Neural progenitor cell (in vitro differentiated cells): ENCODE measurements at regions not wholly inside any gene's neighbourhood (a gene's known extent, or its start where the extent isn't known, plus 50 kb on each side); places are given as distances from the start of the nearest gene placed in this dataset.

Source experiments
- DNase-seq: peaks from one replicate; pipeline ENCODE4 v3.0.0-alpha.2; 2016; ENCODE audit warnings: low spot score
- H2AFZ ChIP-seq: fragments of 200-600 bp; sonication (generic); replicated peaks from 2 replicates; pipeline ENCODE4 v1.6.1; 2016; ENCODE audit warnings: antibody characterized with exemption
- H3F3A ChIP-seq: fragments of 200-600 bp; sonication (generic); 2 replicates; pipeline ENCODE4 v1.6.1; 2016; ENCODE audit warnings: antibody characterized with exemption, low read depth
- H3K27ac ChIP-seq: fragments of 200-600 bp; sonication (generic); 2 replicates; pipeline ENCODE4 v1.5.1; 2016; ENCODE audit warnings: mild to moderate bottlenecking
- H3K27me3 ChIP-seq: fragments of 200-600 bp; sonication (generic); 2 replicates; pipeline ENCODE4 v1.6.1; 2016; ENCODE audit warnings: mild to moderate bottlenecking, moderate library complexity
- H3K36me3 ChIP-seq: fragments of 200-600 bp; sonication (generic); 2 replicates; pipeline ENCODE4 v1.5.1; 2016
- H3K4me1 ChIP-seq: fragments of 200-600 bp; sonication (generic); 2 replicates; pipeline ENCODE4 v1.6.1; 2016; ENCODE audit warnings: mixed run types
- H3K4me2 ChIP-seq: fragments of 200-600 bp; sonication (generic); 2 replicates; pipeline ENCODE4 v1.6.1; 2016
- H3K4me3 ChIP-seq: fragments of 200-600 bp; sonication (generic); 2 replicates; pipeline ENCODE4 v1.5.1; 2016
- H3K79me2 ChIP-seq: fragments of 200-600 bp; sonication (generic); 2 replicates; pipeline ENCODE4 v1.6.1; 2016; ENCODE audit warnings: low read depth
- H3K9ac ChIP-seq: fragments of 200-600 bp; sonication (generic); 2 replicates; pipeline ENCODE4 v1.6.1; 2016
- H3K9me3 ChIP-seq: fragments of 200-600 bp; sonication (generic); 2 replicates; pipeline ENCODE4 v1.5.1; 2016; ENCODE audit warnings: low read depth
- H4K20me1 ChIP-seq: fragments of 200-600 bp; sonication (generic); 2 replicates; pipeline ENCODE4 v1.6.1; 2016; ENCODE audit warnings: low read depth
- H3K27ac Mint-ChIP-seq: 3 replicates; pipeline ENCODE4 v1.8.0; 2021; ENCODE audit warnings: mixed read lengths
- H3K27me3 Mint-ChIP-seq: 2 replicates; pipeline ENCODE4 v1.8.0; 2022; ENCODE audit warnings: low read depth, mild to moderate bottlenecking, inconsistent platforms, moderate library complexity, mixed read lengths; ENCODE audit not compliant: insufficient read depth
- H3K36me3 Mint-ChIP-seq: 3 replicates; pipeline ENCODE4 v1.8.0; 2021; ENCODE audit warnings: mixed read lengths
- H3K4me1 Mint-ChIP-seq: 3 replicates; pipeline ENCODE4 v1.8.0; 2021; ENCODE audit warnings: mixed read lengths
- H3K4me3 Mint-ChIP-seq: 3 replicates; pipeline ENCODE4 v1.8.0; 2021; ENCODE audit warnings: mild to moderate bottlenecking, moderate library complexity, mixed read lengths
- H3K9me3 Mint-ChIP-seq: 3 replicates; pipeline ENCODE4 v1.8.0; 2020; ENCODE audit warnings: mixed read lengths
- CTCF ChIP-seq: fragments of 200-600 bp; sonication (generic); IDR thresholded peaks from 2 replicates; pipeline ENCODE4 v1.5.1; 2017; ENCODE audit warnings: antibody characterized with exemption, mild to moderate bottlenecking
- EZH2 ChIP-seq: fragments of 200-600 bp; sonication (generic); IDR thresholded peaks from 2 replicates; pipeline ENCODE4 v1.6.1; 2017; ENCODE audit warnings: antibody characterized with exemption, mild to moderate bottlenecking, moderate library complexity
- EZH2phosphoT487 ChIP-seq: fragments of 200-600 bp; sonication (generic); IDR thresholded peaks from 2 replicates; pipeline ENCODE4 v1.6.1; 2017; ENCODE audit warnings: antibody characterized with exemption

GRCh38 chrX:6826856-6827255 lies 291.9 kb upstream of the VCX3A start:
- Mint-ChIP-seq H3K36me3 (no peaks in the 10 kb centered on the region), H3K9me3 (no peaks in the 10 kb centered on the region), H3K4me3 (no peak overlapping the region), H3K27me3 (peaks cover 4% of the 10 kb centered on the region), H3K27ac (no peak overlapping the region), H3K4me1 (no peaks in the 10 kb centered on the region)
- no peak overlapping the region for H3K9ac ChIP-seq
- no peak overlapping the region for H3K4me3 ChIP-seq
- no peaks in the 10 kb centered on the region for H3K79me2 ChIP-seq
- H3F3A ChIP-seq, result no peaks in the 10 kb centered on the region
- no peak for DNase-seq
- no peaks in the 10 kb centered on the region for H3K36me3 ChIP-seq
- no peaks in the 10 kb centered on the region for H4K20me1 ChIP-seq
- no peak overlapping the region for H3K27ac ChIP-seq
- no peaks in the 10 kb centered on the region for H3K4me1 ChIP-seq
- no peak overlapping the region for H2AFZ ChIP-seq
- peaks cover 5% of the 10 kb centered on the region for H3K9me3 ChIP-seq
- TF ChIP-seq EZH2, result no peak
- no peak for TF ChIP-seq CTCF
- no peak for TF ChIP-seq EZH2phosphoT487
- H3K27me3 ChIP-seq, result no peaks in the 10 kb centered on the region
- no peak overlapping the region for H3K4me2 ChIP-seq

- Histone ChIP-seq H3K4me2 (no peak overlapping the region), H3K27me3 (no peaks in the 10 kb centered on the region), H3K4me1 (no peaks in the 10 kb centered on the region), H3K4me3 (no peak overlapping the region), H3K9me3 (no peaks in the 10 kb centered on the region), H3K9ac (no peak overlapping the region), H3F3A (no peaks in the 10 kb centered on the region), H4K20me1 (no peaks in the 10 kb centered on the region), H2AFZ (no peak overlapping the region), H3K36me3 (no peaks in the 10 kb centered on the region), H3K27ac (no peak overlapping the region), H3K79me2 (no peaks in the 10 kb centered on the region)
- Mint-ChIP-seq H3K27ac (no peak overlapping the region), H3K4me1 (no peaks in the 10 kb centered on the region), H3K9me3 (no peaks in the 10 kb centered on the region), H3K4me3 (no peak overlapping the region), H3K27me3 (peaks cover 2% of the 10 kb centered on the region), H3K36me3 (no peaks in the 10 kb centered on the region)
- TF ChIP-seq CTCF (no peak), EZH2 (no peak), EZH2phosphoT487 (no peak)
- DNase-seq, result no peak
Observed at GRCh38 chrX:6821730-6822129, 286.8 kb upstream of the VCX3A start.

- H4K20me1 ChIP-seq, result no peaks in the 10 kb centered on the region
- H2AFZ ChIP-seq, result no peak overlapping the region
- no peaks in the 10 kb centered on the region for H3K9me3 ChIP-seq
- no peak overlapping the region for H3K27ac ChIP-seq
- TF ChIP-seq CTCF (no peak), EZH2phosphoT487 (no peak), EZH2 (no peak)
- H3K27ac Mint-ChIP-seq, result no peak overlapping the region
- no peak overlapping the region for H3K4me2 ChIP-seq
- no peaks in the 10 kb centered on the region for H3K36me3 Mint-ChIP-seq
- no peaks in the 10 kb centered on the region for H3K4me1 Mint-ChIP-seq
- DNase-seq, result peak; percentile 52
- no peak overlapping the region for H3K4me3 ChIP-seq
- H3K27me3 ChIP-seq, result no peaks in the 10 kb centered on the region
- H3K4me3 Mint-ChIP-seq, result no peak overlapping the region
- no peak overlapping the region for H3K9ac ChIP-seq
- no peaks in the 10 kb centered on the region for H3K4me1 ChIP-seq
- no peaks in the 10 kb centered on the region for H3K27me3 Mint-ChIP-seq
- H3K79me2 ChIP-seq, result no peaks in the 10 kb centered on the region
- H3K36me3 ChIP-seq, result no peaks in the 10 kb centered on the region
- H3F3A ChIP-seq, result peaks cover 8% of the 10 kb centered on the region
- no peaks in the 10 kb centered on the region for H3K9me3 Mint-ChIP-seq
Observed at GRCh38 chrX:6813836-6814370, 279.0 kb upstream of the VCX3A start.
